ENCODE measurements at regions not wholly inside any gene's neighbourhood (a gene's known extent, or its start where the extent isn't known, plus 50 kb on each side); places are given as distances from the start of the nearest gene placed in this dataset.

DNA sequence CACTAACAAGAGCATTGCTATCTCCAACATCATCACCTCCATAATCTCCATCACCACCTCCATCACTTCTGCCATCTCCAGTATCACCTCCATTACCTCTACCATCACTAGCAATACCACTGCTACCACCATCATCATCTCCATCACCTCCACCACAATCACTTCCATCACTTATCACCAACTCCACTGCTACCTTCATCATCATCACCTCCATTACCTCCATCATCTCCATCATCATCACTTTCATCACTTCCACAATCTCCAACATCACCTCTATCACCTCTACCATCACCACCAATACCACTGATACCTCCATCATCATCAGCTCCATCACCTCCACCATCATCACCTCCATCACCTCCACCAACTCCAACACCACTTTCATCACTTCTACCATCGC is 102.4 kb upstream of the TMEM132C start:
- DNase-seq (ENCODE audit: low read depth) = no peak

DNA sequence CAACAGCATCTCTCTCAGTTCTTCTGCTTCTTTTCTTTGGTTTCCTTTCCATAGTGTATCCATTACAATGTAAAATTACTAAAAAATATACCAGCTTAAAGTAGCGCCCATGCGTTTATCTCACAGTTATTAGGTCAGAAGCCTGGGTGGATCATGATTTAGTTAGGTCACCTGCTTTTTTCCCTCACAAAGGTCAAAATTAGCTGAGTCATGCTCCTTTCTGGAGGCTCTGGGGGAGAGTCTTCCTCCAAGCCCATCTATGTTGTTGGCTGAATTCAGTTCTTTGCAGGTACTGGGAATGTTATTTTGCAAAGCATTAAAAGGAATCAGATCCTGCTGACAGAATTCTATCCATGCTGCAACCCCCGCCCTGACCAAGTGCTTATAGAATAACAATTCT is 101.6 kb upstream of the TMEM132C start:
- no peak for DNase-seq (ENCODE audit: low read depth)

DNA sequence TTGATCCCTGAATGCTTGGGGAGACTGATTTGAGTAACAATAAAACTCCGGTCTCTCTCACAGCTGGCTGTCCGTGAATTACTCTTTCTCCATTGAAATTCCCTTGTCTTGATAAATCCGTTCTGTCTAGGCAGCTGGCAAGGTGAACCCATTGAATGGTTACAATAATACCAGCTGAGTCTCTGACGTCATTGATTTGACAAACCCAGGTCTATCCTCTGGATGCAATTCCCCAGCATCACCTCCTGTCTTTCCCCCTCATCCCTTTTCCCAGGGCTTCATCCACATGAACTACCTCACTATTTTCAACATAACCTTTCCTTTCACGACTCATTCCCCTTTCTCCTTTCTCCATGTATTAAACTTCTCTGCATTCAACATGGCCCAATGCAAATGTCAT is 98.7 kb upstream of the TMEM132C start:
- no peak for DNase-seq (ENCODE audit: low read depth)

DNA sequence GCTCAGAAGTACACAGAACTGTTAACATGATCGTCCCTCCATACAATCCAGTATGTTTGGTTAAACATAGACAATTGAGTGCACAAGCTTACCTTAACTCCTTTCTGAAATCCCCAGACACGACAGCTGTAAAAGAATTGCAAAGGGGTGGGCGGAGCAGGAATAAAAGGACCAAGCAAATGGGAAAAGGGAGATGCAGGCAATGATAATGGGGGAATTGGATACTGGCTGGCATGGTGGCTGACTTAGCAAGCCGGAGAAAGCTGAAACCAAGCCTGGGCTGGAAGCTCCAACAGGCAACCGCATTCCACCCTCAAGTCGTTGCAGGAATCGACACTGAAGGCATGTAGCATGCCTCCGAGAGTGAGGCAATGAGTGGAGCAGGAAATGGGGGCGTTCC is 96.8 kb upstream of the TMEM132C start:
- DNase-seq (ENCODE audit: low read depth) = no peak

DNA sequence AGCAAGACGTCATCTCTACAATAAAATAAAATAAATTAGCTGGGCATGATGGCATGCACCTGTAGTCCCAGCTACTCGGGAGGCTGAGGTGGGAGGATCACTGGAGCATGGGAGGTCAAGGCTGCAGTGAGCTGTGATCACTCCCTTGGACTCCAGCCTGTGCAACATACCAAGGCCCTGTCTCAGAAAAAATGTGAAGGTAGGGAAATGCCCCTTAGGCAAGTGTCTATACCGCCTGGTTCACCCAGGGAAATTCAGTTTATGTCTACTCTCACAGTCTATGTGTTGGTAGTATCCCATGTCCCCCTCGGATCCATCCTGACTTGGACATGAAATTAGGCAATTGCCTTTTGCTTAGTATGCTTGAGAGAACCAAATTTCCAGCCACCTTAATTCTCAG is 88.4 kb upstream of the TMEM132C start:
- DNase-seq (ENCODE audit: low read depth) = no peak

DNA sequence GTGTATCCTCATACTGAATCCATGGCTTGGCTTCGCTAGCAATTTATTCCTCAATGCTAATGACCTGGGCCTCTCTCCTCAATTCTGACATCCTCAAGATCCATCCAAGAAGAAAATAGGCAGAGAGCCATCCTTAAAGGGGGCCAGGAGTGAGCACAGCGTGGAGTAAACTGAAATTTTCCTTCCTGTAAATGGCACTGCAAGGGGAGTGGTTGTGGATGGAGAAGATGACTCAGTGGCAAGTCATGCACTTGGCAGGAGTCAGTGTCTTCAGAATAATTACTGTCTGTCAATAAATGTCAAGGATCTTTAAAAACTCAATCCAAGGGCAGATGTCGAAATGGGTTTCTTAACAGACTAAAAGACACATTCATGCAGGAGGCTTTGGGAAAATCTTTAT is 88.0 kb upstream of the TMEM132C start:
- no peak for DNase-seq (ENCODE audit: low read depth)

DNA sequence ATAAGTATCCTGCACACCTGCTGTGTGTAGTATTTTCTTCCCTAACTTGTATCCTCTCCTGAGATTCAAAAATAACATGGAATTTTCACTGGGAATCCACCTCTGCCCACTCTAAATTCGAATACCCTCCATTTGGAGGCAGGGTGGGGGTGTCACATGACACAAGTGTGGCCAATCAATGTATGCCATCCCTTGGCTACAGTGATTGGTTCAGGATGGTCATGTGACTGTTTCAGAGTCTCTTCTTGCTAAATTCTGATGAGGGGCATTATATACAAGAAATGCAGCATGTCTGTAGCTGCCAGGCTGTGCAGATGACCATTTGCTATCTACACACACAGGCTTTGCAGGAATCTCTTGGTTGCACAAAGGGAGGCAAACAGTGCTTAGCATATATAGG is 86.8 kb upstream of the TMEM132C start:
- DNase-seq (ENCODE audit: low read depth) = no peak

DNA sequence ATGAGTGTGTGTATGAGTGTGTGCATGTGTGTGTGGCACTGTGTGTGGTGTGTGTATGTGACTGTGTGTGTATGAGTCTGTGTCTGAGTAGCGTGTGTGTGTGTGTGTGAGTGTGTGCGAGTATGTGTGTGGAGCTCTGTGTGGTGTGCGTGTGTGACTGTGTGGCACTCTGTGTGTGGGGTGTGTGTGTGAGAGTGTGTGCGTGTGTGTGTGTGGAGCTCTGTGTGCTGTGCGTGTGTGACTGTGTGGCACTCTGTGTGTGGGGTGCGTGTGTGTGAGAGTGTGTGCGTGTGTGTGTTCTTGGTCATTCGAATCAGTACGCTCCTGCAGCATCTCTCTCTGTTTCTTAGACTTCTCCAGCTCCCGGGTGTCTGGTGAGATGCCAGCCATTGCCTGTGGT is 76.9 kb upstream of the TMEM132C start:
- no peak for DNase-seq (ENCODE audit: low read depth)

DNA sequence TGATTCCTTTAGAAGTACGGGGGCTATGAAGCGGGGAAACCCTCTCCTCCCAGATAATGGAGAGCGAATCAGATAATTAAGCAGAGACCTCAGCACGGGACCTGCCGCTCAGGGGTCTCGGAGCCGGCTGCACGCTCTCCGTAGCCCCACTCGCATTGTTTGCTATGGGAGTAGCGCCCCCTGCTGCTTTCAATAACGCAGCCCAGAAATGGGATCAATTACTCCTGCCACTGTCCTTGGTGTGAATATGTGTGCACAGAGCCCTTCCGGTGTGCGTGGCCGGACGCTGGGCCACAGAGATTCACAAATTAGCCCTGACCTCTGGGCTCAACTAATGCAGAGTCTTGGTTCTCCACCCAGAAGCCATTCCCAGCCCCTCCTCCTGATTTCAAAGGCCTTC is 76.4 kb upstream of the TMEM132C start:
- DNase-seq (ENCODE audit: low read depth) = no peak

DNA sequence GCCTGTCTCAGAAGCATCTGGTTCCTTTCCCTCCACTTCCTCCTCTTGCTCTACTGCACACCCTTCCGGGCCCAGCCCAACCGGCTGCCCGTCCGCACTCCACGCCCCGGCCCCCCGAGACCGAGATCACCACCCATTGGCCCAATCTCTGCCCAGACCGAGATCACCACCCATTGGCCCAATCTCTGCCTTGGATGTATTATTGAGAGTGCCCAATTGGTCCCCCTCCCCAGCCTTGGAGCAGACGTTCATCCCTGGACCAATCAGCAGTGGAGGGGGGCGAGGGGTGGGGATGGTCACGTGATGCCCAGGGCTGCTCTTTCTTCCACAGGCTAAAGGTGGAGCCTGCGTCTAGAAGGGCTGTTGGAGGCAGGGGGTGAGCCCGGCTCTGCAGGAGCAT is 75.6 kb upstream of the TMEM132C start:
- DNase-seq (ENCODE audit: low read depth) = no peak

DNA sequence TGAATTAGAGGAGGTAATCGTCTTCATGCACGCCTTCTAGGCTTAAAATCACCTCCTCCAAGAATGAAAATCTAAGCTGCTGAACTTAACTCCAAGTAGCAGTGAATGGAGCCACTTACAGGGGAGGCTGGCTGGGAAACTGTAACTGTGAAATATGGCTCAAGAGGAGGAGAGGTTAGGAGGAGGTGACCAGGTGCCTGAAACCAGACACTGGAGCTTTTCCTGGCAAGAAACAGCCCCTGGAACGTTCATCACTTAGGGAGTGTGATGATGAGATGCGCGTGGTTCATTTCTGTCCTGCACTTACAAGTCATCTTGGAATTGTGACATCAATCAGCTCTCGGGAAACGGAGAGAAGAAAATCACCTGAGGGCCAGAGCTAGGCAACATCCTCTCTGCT is 62.3 kb upstream of the TMEM132C start:
- no peak for DNase-seq (ENCODE audit: low read depth)

DNA sequence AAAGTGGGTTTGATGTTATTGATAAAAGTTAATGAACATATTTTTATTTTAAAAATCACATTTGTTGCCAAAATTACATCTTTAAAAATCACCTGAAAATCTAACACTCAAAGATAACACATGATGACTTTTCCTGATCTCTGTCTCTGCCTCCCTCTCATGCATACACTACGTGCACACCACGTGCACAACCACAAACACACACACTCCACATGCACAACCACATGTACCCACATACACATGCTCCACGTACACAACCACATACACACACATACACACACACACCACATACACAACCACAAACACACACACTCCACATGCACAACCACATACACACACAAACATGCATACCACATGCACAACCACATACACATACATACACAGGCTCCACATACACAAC is 61.8 kb upstream of the TMEM132C start:
- DNase-seq (ENCODE audit: low read depth) = no peak

DNA sequence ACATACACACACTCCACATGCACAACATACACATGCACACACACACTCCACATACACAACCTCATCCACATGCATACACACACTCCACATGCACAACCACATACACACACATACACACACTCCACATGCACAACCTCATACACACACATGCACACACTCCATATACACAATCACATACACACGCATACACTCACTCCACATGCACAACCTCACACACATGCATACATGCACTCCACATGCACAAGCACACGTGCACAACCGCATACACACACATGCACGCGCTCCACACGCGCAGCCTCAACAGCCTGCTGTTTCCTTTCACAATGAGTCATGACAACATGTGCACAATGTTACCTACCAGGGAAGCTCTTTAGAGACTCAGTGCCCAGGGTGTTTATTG is 61.2 kb upstream of the TMEM132C start:
- no peak for DNase-seq (ENCODE audit: low read depth)
